T-cell (primary cell): ENCODE measurements at regions not wholly inside any gene's neighbourhood (a gene's known extent, or its start where the extent isn't known, plus 50 kb on each side); places are given as distances from the start of the nearest gene placed in this dataset.

ENCODE experiments used
- ATAC-seq, 4 experiments: fragments of 200-7000 bp in 3 of 4; fragments of 150-1000 bp in 1 of 4; cut with Tn5 transposase; replicated peaks in 1 of 4; 1 replicate in 3 of 4; 2 replicates in 1 of 4; pipeline ENCODE4 v1.10.0; 2021; ENCODE audit warnings: moderate library complexity in 3 of 4, mild to moderate bottlenecking in 2 of 4, moderate number of reproducible peaks in 1 of 4
- CTCF ChIA-PET, 2 donors: fragments of 300-600 bp; sonication (Branson Sonifier 250); formaldehyde crosslinking; loops; one replicate each; lab custom pipeline; 2022; ENCODE audit warnings: antibody characterized with exemption in 2 of 2; lab: Charles Lee
- POLR2A ChIA-PET, 2 donors: fragments of 300-600 bp; sonication (Branson Sonifier 250); formaldehyde crosslinking; loops; one replicate each; lab custom pipeline; 2022; ENCODE audit warnings: antibody characterized with exemption in 2 of 2; lab: Charles Lee
- DNase-seq, 35 experiments: peaks; one replicate each; pipeline versions ENCODE4 v3.0.0 to v3.0.0-alpha.2; 2013 to 2023
- H3K27ac ChIP-seq: one replicate; pipeline ENCODE4 v1.5.1; 2013; ENCODE audit warnings: low read length
- H3K27me3 ChIP-seq, 2 experiments: replicated peaks in 1 of 2; 1 replicate in 1 of 2; 2 replicates in 1 of 2; pipeline versions ENCODE4 v1.6.1 to v1.7.0; 2013; ENCODE audit warnings: low read length in 1 of 2, mixed read lengths in 1 of 2; ENCODE audit not compliant: control insufficient read depth in 2 of 2, insufficient read depth in 2 of 2; ENCODE audit errors: extremely low read depth in 1 of 2
- H3K36me3 ChIP-seq, 2 donors: 1 replicate in 1 of 2; 2 replicates in 1 of 2; pipeline versions ENCODE4 v1.6.1 to v1.7.0; 2013; ENCODE audit warnings: low read length in 1 of 2; ENCODE audit not compliant: control insufficient read depth in 2 of 2, insufficient read depth in 1 of 2; ENCODE audit errors: extremely low read depth in 1 of 2
- H3K4me1 ChIP-seq, 2 experiments: 1 replicate in 1 of 2; 2 replicates in 1 of 2; pipeline versions ENCODE4 v1.6.1 to v1.7.0; 2013; ENCODE audit warnings: low read length in 2 of 2, mixed read lengths in 1 of 2; ENCODE audit not compliant: insufficient read depth in 2 of 2, control insufficient read depth in 1 of 2; ENCODE audit errors: extremely low read depth in 1 of 2
- H3K4me3 ChIP-seq, 2 donors: 1 replicate in 1 of 2; 2 replicates in 1 of 2; pipeline versions ENCODE4 v1.5.1 to v1.7.0; 2013; ENCODE audit warnings: mild to moderate bottlenecking in 2 of 2, low read length in 1 of 2, moderate library complexity in 1 of 2; ENCODE audit not compliant: control insufficient read depth in 1 of 2; ENCODE audit errors: extremely low read depth in 1 of 2
- H3K9me3 ChIP-seq: 2 replicates; pipeline ENCODE4 v1.7.0; 2013
- H3K27ac Mint-ChIP-seq, 2 donors: one replicate each; pipeline ENCODE4 v1.8.0; 2020 to 2021; ENCODE audit warnings: mild to moderate bottlenecking in 2 of 2, mixed read lengths in 2 of 2
- H3K27me3 Mint-ChIP-seq, 2 donors: one replicate each; pipeline ENCODE4 v1.8.0; 2021 to 2022; ENCODE audit warnings: mixed read lengths in 2 of 2
- H3K36me3 Mint-ChIP-seq: one replicate; pipeline ENCODE4 v1.8.0; 2021; ENCODE audit warnings: mixed read lengths
- H3K4me1 Mint-ChIP-seq, 3 donors: one replicate each; pipeline ENCODE4 v1.8.0; 2020 to 2022; ENCODE audit warnings: mixed read lengths in 3 of 3, mild to moderate bottlenecking in 1 of 3
- H3K4me3 Mint-ChIP-seq, 3 donors: one replicate each; pipeline ENCODE4 v1.8.0; 2020 to 2022; ENCODE audit warnings: mild to moderate bottlenecking in 3 of 3, mixed read lengths in 3 of 3, moderate library complexity in 3 of 3
- H3K9me3 Mint-ChIP-seq, 3 donors: one replicate each; pipeline ENCODE4 v1.8.0; 2020 to 2022; ENCODE audit warnings: mixed read lengths in 3 of 3
- WGBS: methylation state at CpG from one replicate; pipeline ENCODE4 v1.1.5; 2013; ENCODE audit warnings: missing lambda C conversion rate; ENCODE audit not compliant: insufficient coverage; 5-methylcytosine and 5-hydroxymethylcytosine counted together

DNA sequence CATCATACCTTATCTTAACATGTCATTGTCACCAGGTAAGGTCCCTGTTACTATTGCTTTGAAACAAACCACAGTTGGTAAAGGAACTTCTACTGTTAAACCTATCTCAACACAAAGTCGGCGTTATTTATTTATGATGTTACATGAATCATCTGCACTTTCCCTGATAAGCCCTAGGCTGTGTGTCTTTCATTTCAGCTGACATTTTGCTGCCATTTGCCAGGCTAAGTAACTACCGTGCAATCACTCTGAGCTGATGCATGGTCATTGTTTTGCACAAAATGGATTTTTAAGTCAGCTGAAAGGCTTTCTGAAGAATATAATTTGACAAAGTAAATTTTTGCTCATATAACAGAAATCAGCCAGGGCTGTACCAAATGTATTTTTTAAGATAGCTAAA lies 546.5 kb downstream of the ZNF608 start:
- Mint-ChIP-seq H3K4me1 (no peaks in the 10 kb centered on the region), H3K4me3 (no peak overlapping the region), H3K9me3 (peaks cover 0 to 30% (median 5%) of the 10 kb centered on the region in 3 donors), H3K27ac (no peak overlapping the region), H3K36me3 (peaks cover 3% of the 10 kb centered on the region), H3K27me3 (no peaks in the 10 kb centered on the region)
- ChIA-PET POLR2A (no interaction called here), CTCF (no interaction called here)
- no peak for ATAC-seq
- Histone ChIP-seq H3K9me3 (no peaks in the 10 kb centered on the region), H3K27ac (no peak overlapping the region), H3K4me1 (no peaks in the 10 kb centered on the region), H3K27me3 (no peaks in the 10 kb centered on the region), H3K36me3 (no peaks in the 10 kb centered on the region), H3K4me3 (no peak overlapping the region)
- no peak for DNase-seq
- WGBS = no CpG with 5 or more reads among the region's 3 CpGs

GRCh38 chr5:124195411-124195810 lies 551.0 kb downstream of the ZNF608 start:
- CTCF ChIA-PET = no interaction called here
- POLR2A ChIA-PET = no interaction called here
- ATAC-seq (no peak), DNase-seq (no peak)
- Mint-ChIP-seq H3K4me1 (no peaks in the 10 kb centered on the region), H3K36me3 (no peaks in the 10 kb centered on the region), H3K4me3 (no peak overlapping the region), H3K27ac (no peak overlapping the region), H3K9me3 (peaks cover 0 to 10% (median 2%) of the 10 kb centered on the region in 3 donors), H3K27me3 (no peaks in the 10 kb centered on the region)
- H3K4me1 ChIP-seq = no peaks in the 10 kb centered on the region
- no peaks in the 10 kb centered on the region for H3K9me3 ChIP-seq
- no peak overlapping the region for H3K4me3 ChIP-seq
- no CpG with 5 or more reads among the region's 2 CpGs for WGBS
- no peaks in the 10 kb centered on the region for H3K36me3 ChIP-seq
- no peaks in the 10 kb centered on the region for H3K27me3 ChIP-seq
- no peak overlapping the region for H3K27ac ChIP-seq

- no peaks in the 10 kb centered on the region for H3K27me3 Mint-ChIP-seq
- H3K4me1 Mint-ChIP-seq = no peaks in the 10 kb centered on the region
- H3K4me1 ChIP-seq = no peaks in the 10 kb centered on the region
- no peaks in the 10 kb centered on the region for H3K36me3 Mint-ChIP-seq
- H3K9me3 Mint-ChIP-seq = peaks cover 0 to 7% (median 2%) of the 10 kb centered on the region in 3 donors
- no peaks in the 10 kb centered on the region for H3K9me3 ChIP-seq
- ChIA-PET POLR2A (no interaction called here), CTCF (no interaction called here)
- no peak for ATAC-seq
- 87% methylated on average over 4 of the region's 7 CpGs for WGBS
- no peaks in the 10 kb centered on the region for H3K27me3 ChIP-seq
- no peak for DNase-seq
- H3K4me3 ChIP-seq = no peak overlapping the region
- no peak overlapping the region for H3K27ac ChIP-seq
- H3K27ac Mint-ChIP-seq = no peak overlapping the region
- no peaks in the 10 kb centered on the region for H3K36me3 ChIP-seq
- no peak overlapping the region for H3K4me3 Mint-ChIP-seq
These were observed 552.2 kb downstream of the ZNF608 start for GRCh38 chr5:124194282-124194681.

DNA sequence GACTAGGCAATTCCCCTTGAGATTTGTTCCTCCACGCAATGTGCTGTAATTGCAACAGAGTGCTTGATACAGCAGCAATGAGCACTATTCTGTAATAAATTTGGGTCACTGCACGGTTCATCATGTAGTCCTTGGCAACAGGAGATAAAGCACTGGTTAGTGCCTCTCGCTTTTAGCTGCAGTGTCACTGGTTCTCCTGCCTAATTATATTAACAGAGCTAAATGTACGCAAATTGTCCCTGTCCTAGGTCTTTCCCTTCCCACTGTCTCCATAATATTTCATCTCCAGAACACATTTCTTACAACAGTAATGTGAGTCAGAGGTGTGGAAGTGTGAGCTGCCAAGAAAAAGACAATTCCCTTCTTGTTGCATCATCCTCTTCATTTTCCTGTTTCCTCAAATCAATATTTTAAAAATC lies 553.1 kb downstream of the ZNF608 start:
- H3K36me3 Mint-ChIP-seq = no peaks in the 10 kb centered on the region
- ChIA-PET CTCF (no interaction called here), POLR2A (no interaction called here)
- WGBS = 96% methylated on average over 2 of the region's 4 CpGs
- no peak overlapping the region for H3K4me3 ChIP-seq
- ATAC-seq = no peak
- H3K36me3 ChIP-seq = no peaks in the 10 kb centered on the region
- no peak for DNase-seq
- H3K27me3 ChIP-seq = no peaks in the 10 kb centered on the region
- H3K27ac ChIP-seq = no peak overlapping the region
- H3K27me3 Mint-ChIP-seq = no peaks in the 10 kb centered on the region
- H3K9me3 Mint-ChIP-seq = peaks cover 0 to 4% (median 2%) of the 10 kb centered on the region in 3 donors
- no peaks in the 10 kb centered on the region for H3K9me3 ChIP-seq
- no peaks in the 10 kb centered on the region for H3K4me1 Mint-ChIP-seq
- H3K4me1 ChIP-seq = no peaks in the 10 kb centered on the region
- no peak overlapping the region for H3K27ac Mint-ChIP-seq
- H3K4me3 Mint-ChIP-seq = no peak overlapping the region

DNA sequence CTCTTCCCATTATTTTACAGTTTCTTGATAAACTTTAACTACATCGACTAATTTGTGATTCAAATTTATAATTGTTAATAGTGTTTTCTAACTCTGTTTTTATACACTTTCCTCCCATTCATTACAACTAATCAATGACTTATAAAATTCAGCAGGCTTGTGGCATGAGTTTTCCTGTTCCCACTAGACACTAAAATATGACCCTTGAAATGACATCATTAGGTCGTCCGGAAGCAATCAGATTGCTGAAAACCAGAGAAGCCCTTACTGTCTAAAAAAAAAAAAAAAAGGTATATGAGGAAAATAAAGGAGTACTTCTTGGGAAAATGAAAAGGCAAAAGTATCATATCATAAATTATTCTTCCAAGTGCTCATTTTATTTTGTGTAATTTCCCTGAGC lies 553.7 kb downstream of the ZNF608 start:
- Mint-ChIP-seq H3K27me3 (no peaks in the 10 kb centered on the region), H3K27ac (no peak overlapping the region), H3K4me1 (no peaks in the 10 kb centered on the region), H3K36me3 (no peaks in the 10 kb centered on the region), H3K9me3 (peaks cover 0 to 4% (median 2%) of the 10 kb centered on the region in 3 donors), H3K4me3 (no peak overlapping the region)
- Histone ChIP-seq H3K27ac (no peak overlapping the region), H3K36me3 (no peaks in the 10 kb centered on the region), H3K4me3 (no peak overlapping the region), H3K9me3 (no peaks in the 10 kb centered on the region), H3K27me3 (no peaks in the 10 kb centered on the region), H3K4me1 (no peaks in the 10 kb centered on the region)
- CTCF ChIA-PET = no interaction called here
- POLR2A ChIA-PET = no interaction called here
- ATAC-seq = no peak
- DNase-seq = no peak
- no CpG with 5 or more reads among the region's 3 CpGs for WGBS

GRCh38 chr5:124185716-124186115 lies 560.7 kb downstream of the ZNF608 start:
- Mint-ChIP-seq H3K4me3 (no peak overlapping the region), H3K27me3 (no peaks in the 10 kb centered on the region), H3K4me1 (no peaks in the 10 kb centered on the region), H3K27ac (no peak overlapping the region), H3K9me3 (peaks cover 0 to 13% (median 3%) of the 10 kb centered on the region in 3 donors), H3K36me3 (no peaks in the 10 kb centered on the region)
- Histone ChIP-seq H3K27me3 (no peaks in the 10 kb centered on the region), H3K9me3 (no peaks in the 10 kb centered on the region), H3K27ac (no peak overlapping the region), H3K4me3 (no peak overlapping the region), H3K36me3 (no peaks in the 10 kb centered on the region), H3K4me1 (no peaks in the 10 kb centered on the region)
- ChIA-PET POLR2A (no interaction called here), CTCF (no interaction called here)
- DNase-seq = no peak
- 100% methylated on average over 1 of the region's 3 CpGs for WGBS
- ATAC-seq = no peak

DNA sequence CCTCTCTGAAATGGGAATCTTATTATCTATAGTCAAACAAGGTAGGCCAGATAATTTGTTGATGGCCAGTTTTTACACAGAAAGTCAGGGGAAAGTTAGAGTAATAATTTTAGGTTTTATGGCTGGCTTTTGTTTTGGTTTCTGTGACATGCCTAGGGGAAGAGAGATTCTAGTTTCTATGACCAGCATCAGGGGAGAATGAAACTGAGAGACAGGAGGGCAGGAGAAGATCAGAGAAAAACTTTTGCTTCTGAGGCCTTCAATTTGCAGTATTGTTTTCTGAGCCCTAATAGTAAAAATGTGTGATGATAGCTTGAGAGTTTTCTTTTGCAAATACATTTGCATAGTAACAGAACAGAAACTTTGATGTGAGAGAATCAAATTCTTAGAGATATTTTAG lies 564.3 kb downstream of the ZNF608 start:
- Histone ChIP-seq H3K27me3 (no peaks in the 10 kb centered on the region), H3K27ac (no peak overlapping the region), H3K36me3 (no peaks in the 10 kb centered on the region), H3K4me1 (no peaks in the 10 kb centered on the region), H3K9me3 (no peaks in the 10 kb centered on the region), H3K4me3 (no peak overlapping the region)
- ChIA-PET CTCF (no interaction called here), POLR2A (no interaction called here)
- ATAC-seq = no peak
- H3K27ac Mint-ChIP-seq = no peak overlapping the region
- H3K4me1 Mint-ChIP-seq = no peaks in the 10 kb centered on the region
- no peak overlapping the region for H3K4me3 Mint-ChIP-seq
- H3K36me3 Mint-ChIP-seq = no peaks in the 10 kb centered on the region
- H3K9me3 Mint-ChIP-seq = peaks cover 0 to 10% (median 3%) of the 10 kb centered on the region in 3 donors
- DNase-seq = no peak
- no peaks in the 10 kb centered on the region for H3K27me3 Mint-ChIP-seq
